ENCODE measurements at regions not wholly inside any gene's neighbourhood (a gene's known extent, or its start where the extent isn't known, plus 50 kb on each side); places are given as distances from the start of the nearest gene placed in this dataset.

GRCh38 chr2:105961599-105962146, 217.0 kb downstream of the NCK2 start:
- no peaks in the 10 kb centered on the region for H3K36me3 ChIP-seq (ENCODE audit: insufficient read depth, low read length)
- no peaks in the 10 kb centered on the region for H3K4me1 ChIP-seq (ENCODE audit: control insufficient read depth, insufficient read depth, low read length)
- H3K9me3 ChIP-seq (replicated peaks; ENCODE audit: low read length), result no peaks in the 10 kb centered on the region
- no peak overlapping the region for H3K4me2 ChIP-seq (ENCODE audit: low read length)
- H3K9ac ChIP-seq (ENCODE audit: low read depth, low read length), result no peak overlapping the region
- no peak overlapping the region for H3K4me3 ChIP-seq (ENCODE audit: low read length)
- peaks cover 41% of the 10 kb centered on the region for H3K27me3 ChIP-seq (ENCODE audit: control insufficient read depth, insufficient read depth, low read length)

GRCh38 chr2:105959357-105959756, 214.6 kb downstream of the NCK2 start:
- H3K27me3 ChIP-seq (ENCODE audit: control insufficient read depth, insufficient read depth, low read length), result peaks cover 60% of the 10 kb centered on the region
- no peaks in the 10 kb centered on the region for H3K4me1 ChIP-seq (ENCODE audit: control insufficient read depth, insufficient read depth, low read length)
- no peak overlapping the region for H3K4me2 ChIP-seq (ENCODE audit: low read length)
- H3K9ac ChIP-seq (ENCODE audit: low read depth, low read length), result no peak overlapping the region
- no peaks in the 10 kb centered on the region for H3K36me3 ChIP-seq (ENCODE audit: insufficient read depth, low read length)
- H3K4me3 ChIP-seq (ENCODE audit: low read length), result no peak overlapping the region
- no peaks in the 10 kb centered on the region for H3K9me3 ChIP-seq (replicated peaks; ENCODE audit: low read length)

- no peaks in the 10 kb centered on the region for H3K36me3 ChIP-seq (ENCODE audit: insufficient read depth, low read length)
- H3K27me3 ChIP-seq (ENCODE audit: control insufficient read depth, insufficient read depth, low read length), result peaks cover 59% of the 10 kb centered on the region
- H3K4me3 ChIP-seq (ENCODE audit: low read length), result no peak overlapping the region
- H3K4me2 ChIP-seq (ENCODE audit: low read length), result no peak overlapping the region
- no peaks in the 10 kb centered on the region for H3K9me3 ChIP-seq (replicated peaks; ENCODE audit: low read length)
- no peak overlapping the region for H3K9ac ChIP-seq (ENCODE audit: low read depth, low read length)
- H3K4me1 ChIP-seq (ENCODE audit: control insufficient read depth, insufficient read depth, low read length), result no peaks in the 10 kb centered on the region
Observed at GRCh38 chr2:105954891-105955290, 210.2 kb downstream of the NCK2 start.

GRCh38 chr2:105953942-105954341, 209.2 kb downstream of the NCK2 start:
- H3K4me2 ChIP-seq (ENCODE audit: low read length), result no peak overlapping the region
- no peaks in the 10 kb centered on the region for H3K9me3 ChIP-seq (replicated peaks; ENCODE audit: low read length)
- H3K4me3 ChIP-seq (ENCODE audit: low read length), result no peak overlapping the region
- no peaks in the 10 kb centered on the region for H3K36me3 ChIP-seq (ENCODE audit: insufficient read depth, low read length)
- H3K4me1 ChIP-seq (ENCODE audit: control insufficient read depth, insufficient read depth, low read length), result no peaks in the 10 kb centered on the region
- no peak overlapping the region for H3K9ac ChIP-seq (ENCODE audit: low read depth, low read length)
- peaks cover 52% of the 10 kb centered on the region for H3K27me3 ChIP-seq (ENCODE audit: control insufficient read depth, insufficient read depth, low read length)

GRCh38 chr2:105952131-105952530, 207.4 kb downstream of the NCK2 start:
- Histone ChIP-seq H3K9ac (ENCODE audit: low read depth, low read length) (no peak overlapping the region), H3K4me1 (ENCODE audit: control insufficient read depth, insufficient read depth, low read length) (no peaks in the 10 kb centered on the region), H3K4me2 (ENCODE audit: low read length) (no peak overlapping the region), H3K4me3 (ENCODE audit: low read length) (no peak overlapping the region), H3K36me3 (ENCODE audit: insufficient read depth, low read length) (no peaks in the 10 kb centered on the region), H3K27me3 (ENCODE audit: control insufficient read depth, insufficient read depth, low read length) (peaks cover 49% of the 10 kb centered on the region), H3K9me3 (replicated peaks; ENCODE audit: low read length) (no peaks in the 10 kb centered on the region)

- Histone ChIP-seq H3K4me3 (ENCODE audit: low read length) (no peak overlapping the region), H3K27me3 (ENCODE audit: control insufficient read depth, insufficient read depth, low read length) (peaks cover 49% of the 10 kb centered on the region), H3K4me2 (ENCODE audit: low read length) (no peak overlapping the region), H3K9ac (ENCODE audit: low read depth, low read length) (no peak overlapping the region), H3K4me1 (ENCODE audit: control insufficient read depth, insufficient read depth, low read length) (no peaks in the 10 kb centered on the region), H3K36me3 (ENCODE audit: insufficient read depth, low read length) (no peaks in the 10 kb centered on the region), H3K9me3 (replicated peaks; ENCODE audit: low read length) (no peaks in the 10 kb centered on the region)
Observed at GRCh38 chr2:105951384-105951694, 206.6 kb downstream of the NCK2 start.

- Histone ChIP-seq H3K9ac (ENCODE audit: low read depth, low read length) (no peak overlapping the region), H3K4me3 (ENCODE audit: low read length) (no peak overlapping the region), H3K4me1 (ENCODE audit: control insufficient read depth, insufficient read depth, low read length) (no peaks in the 10 kb centered on the region)
Observed at GRCh38 chr2:105950521-105951383, 206.0 kb downstream of the NCK2 start.

GRCh38 chr2:105943977-105944376, 199.3 kb downstream of the NCK2 start:
- no peak overlapping the region for H3K4me3 ChIP-seq (ENCODE audit: low read length)
- H3K4me2 ChIP-seq (ENCODE audit: low read length), result no peak overlapping the region
- no peak overlapping the region for H3K9ac ChIP-seq (ENCODE audit: low read depth, low read length)
- H3K9me3 ChIP-seq (replicated peaks; ENCODE audit: low read length), result no peaks in the 10 kb centered on the region
- H3K36me3 ChIP-seq (ENCODE audit: insufficient read depth, low read length), result no peaks in the 10 kb centered on the region
- H3K27me3 ChIP-seq (ENCODE audit: control insufficient read depth, insufficient read depth, low read length), result peaks cover 18% of the 10 kb centered on the region
- H3K4me1 ChIP-seq (ENCODE audit: control insufficient read depth, insufficient read depth, low read length), result no peaks in the 10 kb centered on the region

More at GRCh38 chr2:105950521-105951383, 206.0 kb downstream of the NCK2 start:
- Histone ChIP-seq H3K9me3 (replicated peaks; ENCODE audit: low read length) (no peaks in the 10 kb centered on the region), H3K27me3 (ENCODE audit: control insufficient read depth, insufficient read depth, low read length) (peaks cover 46% of the 10 kb centered on the region), H3K36me3 (ENCODE audit: insufficient read depth, low read length) (no peaks in the 10 kb centered on the region), H3K4me2 (ENCODE audit: low read length) (no peak overlapping the region)
